Endothelial cell of umbilical vein (primary cell): ENCODE measurements at regions not wholly inside any gene's neighbourhood (a gene's known extent, or its start where the extent isn't known, plus 50 kb on each side); places are given as distances from the start of the nearest gene placed in this dataset.

Experiments used
- BruUV-seq: library from RNA; stranded (reverse); fragments of 400-500 nt; replicated peaks from 2 replicates; lab custom pipeline; 2021; lab: Mats Ljungman, UMichigan
- CTCF ChIA-PET: fragments of 300-600, 350-600 bp; sonication (Branson Sonifier 250); formaldehyde crosslinking; loops from one replicate; lab custom pipeline; 2021; ENCODE audit warnings: antibody characterized with exemption, inconsistent platforms; lab: Charles Lee
- POLR2A ChIA-PET: fragments of 300-600, 350-600 bp; sonication (Branson Sonifier 250); formaldehyde crosslinking; loops from one replicate; lab custom pipeline; 2021; ENCODE audit warnings: antibody characterized with exemption, inconsistent platforms; lab: Charles Lee
- DNase-seq: peaks from one replicate; pipeline ENCODE4 v3.0.0-alpha.2; 2011; ENCODE audit warnings: low read depth, low spot score
- FAIRE-seq: peaks from 2 replicates; lab custom pipeline; 2011; peaks lifted over from hg19 to GRCh38; lab: Jason Lieb, UNC
- H2AFZ ChIP-seq: 2 replicates; pipeline ENCODE4 v1.6.0; 2012; ENCODE audit warnings: low read depth, low read length, control low read depth, inconsistent platforms
- H3K27ac ChIP-seq: 2 replicates; pipeline ENCODE4 v1.5.1; 2011; ENCODE audit warnings: low read depth, mild to moderate bottlenecking, control low read depth, low read length, moderate library complexity; ENCODE audit not compliant: insufficient read depth
- H3K27me3 ChIP-seq, 2 experiments: 2 replicates each; pipeline versions ENCODE4 v1.6.0 to v1.6.1; 2011; ENCODE audit warnings: low read length in 2 of 2, mixed read lengths in 1 of 2; ENCODE audit not compliant: control insufficient read depth in 2 of 2, insufficient read depth in 2 of 2
- H3K36me3 ChIP-seq, 2 experiments: 2 replicates in 1 of 2; 3 replicates in 1 of 2; pipeline ENCODE4 v1.5.1; 2011; ENCODE audit warnings: low read length in 2 of 2, mild to moderate bottlenecking in 1 of 2, moderate library complexity in 1 of 2; ENCODE audit not compliant: control insufficient read depth in 2 of 2, insufficient read depth in 2 of 2; ENCODE audit errors: extremely low read depth in 1 of 2
- H3K4me1 ChIP-seq: 3 replicates; pipeline ENCODE4 v1.5.1; 2011; ENCODE audit warnings: mild to moderate bottlenecking, low read length; ENCODE audit not compliant: control insufficient read depth, insufficient read depth; ENCODE audit errors: extremely low read depth
- H3K4me2 ChIP-seq: 2 replicates; pipeline ENCODE4 v1.6.1; 2011; ENCODE audit warnings: low read length, control low read depth, mixed read lengths; ENCODE audit not compliant: insufficient read depth
- H3K4me3 ChIP-seq, 3 experiments: fragments of 200-600 bp in 1 of 3; sonication (generic), shearing (Covaris generic) in 1 of 3; replicated peaks in 1 of 3; 2 replicates each; pipeline ENCODE4 v1.5.1; 2011 to 2016; ENCODE audit warnings: control low read depth in 3 of 3, low read length in 3 of 3, mild to moderate bottlenecking in 2 of 3, inconsistent platforms in 1 of 3, low read depth in 1 of 3, moderate library complexity in 1 of 3; ENCODE audit not compliant: insufficient read depth in 1 of 3
- H3K79me2 ChIP-seq: 2 replicates; pipeline ENCODE4 v1.6.0; 2012; ENCODE audit warnings: low read length, inconsistent platforms; ENCODE audit not compliant: control insufficient read depth, insufficient read depth
- H3K9ac ChIP-seq: replicated peaks from 2 replicates; pipeline ENCODE3; 2011; ENCODE audit warnings: low read length, control low read depth; ENCODE audit not compliant: insufficient read depth; ENCODE audit errors: extremely low read depth
- H3K9me1 ChIP-seq: replicated peaks from 3 replicates; pipeline ENCODE4 v1.6.0; 2011; ENCODE audit warnings: mild to moderate bottlenecking, low read length; ENCODE audit not compliant: control insufficient read depth, insufficient read depth; ENCODE audit errors: extremely low read depth
- H3K9me3 ChIP-seq: replicated peaks from 2 replicates; pipeline ENCODE4 v1.5.1; 2012; ENCODE audit warnings: low read length, inconsistent platforms; ENCODE audit not compliant: control insufficient read depth, insufficient read depth
- H4K20me1 ChIP-seq: replicated peaks from 2 replicates; pipeline ENCODE3; 2011; ENCODE audit warnings: mild to moderate bottlenecking, low read length; ENCODE audit not compliant: control insufficient read depth, insufficient read depth; ENCODE audit errors: extremely low read depth
- CTCF ChIP-seq, 2 donors: IDR thresholded peaks; 1 replicate in 1 of 2; 2 replicates in 1 of 2; pipeline ENCODE4 v1.5.1; 2011; ENCODE audit warnings: low read length in 2 of 2, mild to moderate bottlenecking in 2 of 2, moderate library complexity in 2 of 2, control low read depth in 1 of 2, inconsistent platforms in 1 of 2, low read depth in 1 of 2; ENCODE audit not compliant: insufficient read depth in 1 of 2; ENCODE audit errors: extremely low read depth in 1 of 2
- EZH2 ChIP-seq: IDR thresholded peaks from 2 replicates; pipeline ENCODE4 v1.6.1; 2012; ENCODE audit warnings: borderline replicate concordance, low read depth, mild to moderate bottlenecking, moderate library complexity, low read length, inconsistent platforms; ENCODE audit not compliant: severe bottlenecking
- FOS ChIP-seq: IDR thresholded peaks from 2 replicates; pipeline ENCODE4 v1.6.1; 2011; ENCODE audit warnings: mild to moderate bottlenecking, low read length, moderate library complexity, borderline replicate concordance; ENCODE audit not compliant: insufficient read depth
- GATA2 ChIP-seq: IDR thresholded peaks from 2 replicates; pipeline ENCODE4 v1.7.0; 2011; ENCODE audit warnings: low read depth, mild to moderate bottlenecking, moderate library complexity, mixed read lengths, low read length; ENCODE audit not compliant: insufficient read length, insufficient read depth
- JUN ChIP-seq: IDR thresholded peaks from 2 replicates; pipeline ENCODE4 v1.6.1; 2011; ENCODE audit warnings: borderline replicate concordance, low read depth; ENCODE audit not compliant: insufficient read length, insufficient read depth
- MAX ChIP-seq: IDR thresholded peaks from 2 replicates; pipeline ENCODE4 v1.6.1; 2011; ENCODE audit not compliant: insufficient read depth, insufficient read length
- POLR2AphosphoS5 ChIP-seq: IDR thresholded peaks from 2 replicates; pipeline ENCODE4 v1.6.1; 2012; ENCODE audit warnings: low read depth, mild to moderate bottlenecking, control low read depth, low read length, moderate library complexity; ENCODE audit not compliant: insufficient read depth
- dilution Hi-C: fragments of 300-500 bp; cut with MboI; formaldehyde crosslinking; loops from one replicate; pipeline ENCODE4 v1.15.0; 2019; ENCODE audit warnings: low sequenced_read_pairs; ENCODE audit not compliant: extremely low pct_ligation_motif_present
- intact Hi-C: fragments of 100-400 bp; cut with micrococcal nuclease; formaldehyde crosslinking; loops from one replicate; pipeline ENCODE4 v1.10.0; 2022

GRCh38 chr3:104956620-104957345 is 409.9 kb upstream of the ALCAM start:
- intact Hi-C loops (no loop called here), dilution Hi-C loops (no loop called here)
- no peaks in the 10 kb centered on the region for H3K36me3 ChIP-seq
- no peak overlapping the region for H2AFZ ChIP-seq
- H3K27ac ChIP-seq, result no peak overlapping the region
- BruUV-seq, result no TSS peak
- no peaks in the 10 kb centered on the region for H3K27me3 ChIP-seq
- no peak for TF ChIP-seq FOS
- no peak for TF ChIP-seq MAX
- no peak for TF ChIP-seq EZH2
- no peak for TF ChIP-seq CTCF (IDR thresholded peaks at IDR 0.05; ENCODE audit: extremely low read depth in 1 of 2, insufficient read depth in 1 of 2, low read depth in 1 of 2, low read length in 2 of 2)
- no peak for TF ChIP-seq GATA2
- no peak for TF ChIP-seq POLR2AphosphoS5
- TF ChIP-seq JUN, result no peak
- H4K20me1 ChIP-seq, result no peaks in the 10 kb centered on the region
- CTCF ChIA-PET, result no interaction called here
- POLR2A ChIA-PET, result no interaction called here
- no peak overlapping the region for H3K4me3 ChIP-seq
- H3K79me2 ChIP-seq, result no peaks in the 10 kb centered on the region
- no peak overlapping the region for H3K4me2 ChIP-seq
- H3K9ac ChIP-seq, result no peak overlapping the region
- H3K9me1 ChIP-seq, result no peaks in the 10 kb centered on the region
- H3K9me3 ChIP-seq, result no peaks in the 10 kb centered on the region
- H3K4me1 ChIP-seq, result peaks cover 8% of the 10 kb centered on the region
- no peak for FAIRE-seq
- no peak for DNase-seq
